ENCODE measurements at regions not wholly inside any gene's neighbourhood (a gene's known extent, or its start where the extent isn't known, plus 50 kb on each side); places are given as distances from the start of the nearest gene placed in this dataset.

GRCh38 chr18:6613581-6613980, 115.9 kb upstream of the ARHGAP28 start:
- DNase-seq (ENCODE audit: low spot score): no peak
- Histone ChIP-seq H3K27ac (no peak overlapping the region), H3K4me3 (no peak overlapping the region)
- no peak for TF ChIP-seq CTCF (IDR thresholded peaks at IDR 0.05)

GRCh38 chr18:6614952-6615351, 114.6 kb upstream of the ARHGAP28 start:
- DNase-seq (ENCODE audit: low spot score): no peak
- TF ChIP-seq CTCF (IDR thresholded peaks at IDR 0.05): no peak
- H3K4me3 ChIP-seq: no peak overlapping the region
- H3K27ac ChIP-seq: no peak overlapping the region

- DNase-seq (ENCODE audit: low spot score): no peak
- no peak overlapping the region for H3K4me3 ChIP-seq
- no peak overlapping the region for H3K27ac ChIP-seq
- TF ChIP-seq CTCF (IDR thresholded peaks at IDR 0.05): no peak
Measured at GRCh38 chr18:6616981-6617380, 112.5 kb upstream of the ARHGAP28 start.

DNA sequence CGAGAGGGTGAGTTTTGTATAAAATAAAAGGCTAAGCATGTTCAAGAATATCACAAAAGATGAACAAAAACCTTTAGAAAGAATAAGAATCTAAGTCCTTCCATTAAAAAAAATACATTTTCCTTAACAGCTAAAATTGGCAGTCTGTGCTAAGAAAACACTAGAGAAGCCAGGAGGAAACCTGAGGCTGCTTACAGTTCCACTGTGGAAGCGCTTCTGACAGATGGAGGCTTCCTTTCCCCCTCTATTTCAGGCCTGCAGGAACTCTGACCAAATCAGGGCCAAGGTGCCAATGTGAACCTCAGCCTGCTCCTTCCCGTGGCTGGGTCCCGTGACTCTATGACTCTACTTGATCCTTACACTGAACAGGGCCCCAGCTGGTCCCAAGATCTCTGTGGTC, 108.1 kb upstream of the ARHGAP28 start:
- Histone ChIP-seq H3K27ac (no peak overlapping the region), H3K4me3 (no peak overlapping the region)
- no peak for DNase-seq (ENCODE audit: low spot score)
- no peak for TF ChIP-seq CTCF (IDR thresholded peaks at IDR 0.05)

DNA sequence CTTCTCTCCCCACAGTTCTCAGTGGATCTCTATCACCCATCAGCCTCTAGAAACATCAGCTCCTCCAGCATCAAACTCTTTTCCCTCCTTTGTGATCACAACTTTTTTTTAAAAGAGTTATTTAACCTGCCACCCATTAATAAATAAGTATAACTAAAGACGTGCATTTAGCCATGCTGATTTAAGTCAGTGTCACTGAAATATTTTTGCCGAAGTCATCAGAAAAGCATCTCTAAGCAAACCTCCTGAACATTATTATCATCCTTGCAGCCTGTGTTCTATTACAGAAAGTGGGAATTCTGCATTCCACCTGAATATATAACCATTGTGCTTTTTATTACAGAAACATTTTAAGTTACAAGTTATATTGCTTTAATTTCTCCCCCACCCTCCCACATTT, 106.2 kb upstream of the ARHGAP28 start:
- DNase-seq (ENCODE audit: low spot score): no peak
- no peak for TF ChIP-seq CTCF (IDR thresholded peaks at IDR 0.05)
- H3K4me3 ChIP-seq: no peak overlapping the region
- H3K27ac ChIP-seq: no peak overlapping the region

DNA sequence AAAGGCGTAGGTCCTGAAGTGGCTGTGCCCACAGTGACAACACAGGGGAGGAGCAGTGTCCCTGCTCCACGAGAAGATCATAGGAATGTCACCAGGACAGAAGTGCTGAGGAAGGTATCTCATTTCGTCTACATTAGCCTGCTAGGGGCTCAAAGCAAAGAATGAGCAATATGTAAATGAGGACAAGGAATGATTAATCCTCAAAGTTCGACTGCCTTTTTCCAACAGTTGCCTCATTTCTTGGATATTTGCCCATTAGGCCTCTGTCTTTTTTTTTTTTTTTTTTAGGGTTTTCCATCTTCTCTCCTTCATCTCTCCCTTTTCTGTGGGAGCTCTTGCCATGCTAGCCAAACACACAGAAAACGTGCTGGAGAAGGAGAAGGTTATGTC, 105.2 kb upstream of the ARHGAP28 start:
- Histone ChIP-seq H3K4me3 (no peak overlapping the region), H3K27ac (peak overlapping the region in 1 of 2 donors; percentile 28)
- TF ChIP-seq CTCF (IDR thresholded peaks at IDR 0.05): no peak
- DNase-seq (ENCODE audit: low spot score): no peak

DNA sequence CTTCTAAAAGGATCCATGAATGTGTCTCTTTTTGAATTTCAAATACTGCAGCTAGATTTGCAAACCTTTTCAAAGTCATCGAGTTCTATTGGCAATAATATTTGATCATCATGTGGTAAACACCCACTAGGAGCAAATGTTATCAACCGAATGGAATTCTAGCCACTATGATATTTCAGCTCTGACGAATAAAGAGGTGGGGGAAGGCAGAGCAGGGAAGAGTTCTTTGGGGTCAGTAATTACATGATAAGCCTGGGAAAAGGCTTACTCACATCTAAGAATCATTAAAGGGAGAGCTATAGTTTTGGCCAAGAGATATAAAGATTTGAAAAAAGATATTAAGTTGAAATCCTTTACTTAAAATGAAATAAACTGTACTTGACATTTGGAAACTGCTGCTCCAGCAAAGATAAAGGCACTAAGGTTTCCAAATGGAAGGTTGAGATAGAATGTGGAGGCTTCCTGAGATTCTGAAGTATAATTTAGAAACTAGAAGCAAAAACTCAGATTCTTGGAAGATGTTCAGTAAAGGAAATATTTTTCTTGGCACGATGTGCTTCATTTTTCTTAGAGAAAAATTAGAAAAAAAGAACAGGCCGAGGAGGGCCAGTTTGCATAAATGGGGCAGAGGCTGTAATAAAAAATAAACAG, 104.7 kb upstream of the ARHGAP28 start:
- Histone ChIP-seq H3K4me3 (no peak overlapping the region), H3K27ac (no peak overlapping the region)
- no peak for DNase-seq (ENCODE audit: low spot score)
- TF ChIP-seq CTCF (IDR thresholded peaks at IDR 0.05): no peak
